Esophagus muscularis mucosa (tissue), 4 donors: ENCODE measurements at regions not wholly inside any gene's neighbourhood (a gene's known extent, or its start where the extent isn't known, plus 50 kb on each side); places are given as distances from the start of the nearest gene placed in this dataset.

Experiments used
- EP300 ChIP-seq: sonication (generic); formaldehyde crosslinking; IDR thresholded peaks from one replicate; pipeline ENCODE4 v1.6.1; 2017; ENCODE audit warnings: antibody characterized with exemption
- POLR2A ChIP-seq: fragments of 450-650 bp; IDR thresholded peaks from one replicate; pipeline ENCODE4 v1.6.1; 2017; ENCODE audit warnings: antibody characterized with exemption, moderate library complexity, mild to moderate bottlenecking, low read depth
- TF ChIP-seq, protein P1 (sequence below), 3 experiments: fragments of 200-600 bp in 2 of 3; fragments of 450-650 bp in 1 of 3; sonication (generic) in 2 of 3; IDR thresholded peaks; one replicate each; pipeline ENCODE4 v1.5.1; 2017 to 2019; ENCODE audit warnings: antibody characterized with exemption in 3 of 3, mild to moderate bottlenecking in 2 of 3, moderate library complexity in 1 of 3

DNA sequence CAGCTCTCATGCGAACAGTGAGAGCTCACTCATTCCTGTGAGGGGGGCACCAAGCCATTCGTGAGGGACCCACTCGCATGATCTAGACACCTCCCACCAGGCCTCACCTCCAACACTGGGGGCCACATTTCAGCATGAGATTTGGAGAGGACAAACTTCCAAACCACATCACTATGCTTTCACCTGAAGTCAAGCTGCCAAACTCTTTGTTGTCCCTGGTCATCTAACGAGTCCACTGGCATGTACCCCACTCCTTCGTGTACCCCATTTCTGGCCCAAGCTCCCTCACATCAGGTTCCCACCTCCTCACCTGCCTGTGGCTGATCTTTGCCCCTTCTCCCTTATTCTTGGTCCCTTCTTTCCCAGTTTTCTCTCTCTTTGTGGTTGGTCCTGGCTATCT is 198.9 kb downstream of the ADAMTS15 start:
- TF ChIP-seq, protein P1, sequence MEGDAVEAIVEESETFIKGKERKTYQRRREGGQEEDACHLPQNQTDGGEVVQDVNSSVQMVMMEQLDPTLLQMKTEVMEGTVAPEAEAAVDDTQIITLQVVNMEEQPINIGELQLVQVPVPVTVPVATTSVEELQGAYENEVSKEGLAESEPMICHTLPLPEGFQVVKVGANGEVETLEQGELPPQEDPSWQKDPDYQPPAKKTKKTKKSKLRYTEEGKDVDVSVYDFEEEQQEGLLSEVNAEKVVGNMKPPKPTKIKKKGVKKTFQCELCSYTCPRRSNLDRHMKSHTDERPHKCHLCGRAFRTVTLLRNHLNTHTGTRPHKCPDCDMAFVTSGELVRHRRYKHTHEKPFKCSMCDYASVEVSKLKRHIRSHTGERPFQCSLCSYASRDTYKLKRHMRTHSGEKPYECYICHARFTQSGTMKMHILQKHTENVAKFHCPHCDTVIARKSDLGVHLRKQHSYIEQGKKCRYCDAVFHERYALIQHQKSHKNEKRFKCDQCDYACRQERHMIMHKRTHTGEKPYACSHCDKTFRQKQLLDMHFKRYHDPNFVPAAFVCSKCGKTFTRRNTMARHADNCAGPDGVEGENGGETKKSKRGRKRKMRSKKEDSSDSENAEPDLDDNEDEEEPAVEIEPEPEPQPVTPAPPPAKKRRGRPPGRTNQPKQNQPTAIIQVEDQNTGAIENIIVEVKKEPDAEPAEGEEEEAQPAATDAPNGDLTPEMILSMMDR (IDR thresholded peaks at IDR 0.05): no peak
- TF ChIP-seq POLR2A (no peak), EP300 (no peak)
